Loucy (cell line): ENCODE measurements at regions not wholly inside any gene's neighbourhood (a gene's known extent, or its start where the extent isn't known, plus 50 kb on each side); places are given as distances from the start of the nearest gene placed in this dataset.

Experiments
- H2AFZ ChIP-seq: fragments of 200-600 bp; sonication (generic); 2 replicates; pipeline ENCODE4 v1.6.0; 2016; ENCODE audit warnings: antibody characterized with exemption, mild to moderate bottlenecking, low read length, moderate library complexity
- H3F3A ChIP-seq: fragments of 200-600 bp; 2 replicates; pipeline ENCODE4 v1.6.0; 2016; ENCODE audit warnings: antibody characterized with exemption, low read depth, mild to moderate bottlenecking
- H3K27me3 ChIP-seq: fragments of 200-600 bp; sonication (generic); 2 replicates; pipeline ENCODE4 v1.6.1; 2014; ENCODE audit warnings: low read length, mild to moderate bottlenecking; ENCODE audit not compliant: insufficient read depth, poor library complexity, severe bottlenecking
- H3K36me3 ChIP-seq: fragments of 200-600 bp; sonication (generic); 2 replicates; pipeline ENCODE4 v1.6.1; 2016; ENCODE audit warnings: low read length; ENCODE audit not compliant: insufficient read depth
- H3K4me1 ChIP-seq: fragments of 200-600 bp; sonication (generic); 2 replicates; pipeline ENCODE4 v1.5.1; 2014; ENCODE audit warnings: low read length, mild to moderate bottlenecking; ENCODE audit not compliant: insufficient read depth, poor library complexity, severe bottlenecking
- H3K4me2 ChIP-seq: fragments of 200-600 bp; sonication (generic); 2 replicates; pipeline ENCODE4 v1.6.0; 2014; ENCODE audit warnings: antibody characterized with exemption, low read length, low read depth, mild to moderate bottlenecking; ENCODE audit not compliant: poor library complexity, severe bottlenecking
- H3K4me3 ChIP-seq: fragments of 200-600 bp; sonication (generic); 2 replicates; pipeline ENCODE4 v1.5.1; 2014; ENCODE audit warnings: low read length, mild to moderate bottlenecking, mixed read lengths; ENCODE audit not compliant: poor library complexity, severe bottlenecking
- H3K79me2 ChIP-seq: fragments of 200-600 bp; sonication (generic); 2 replicates; pipeline ENCODE4 v1.6.1; 2014; ENCODE audit warnings: low read length; ENCODE audit not compliant: insufficient read depth
- H3K9ac ChIP-seq: fragments of 200-600 bp; sonication (generic); 2 replicates; pipeline ENCODE4 v1.6.0; 2014; ENCODE audit warnings: mild to moderate bottlenecking, low read depth, low read length, moderate library complexity; ENCODE audit not compliant: poor library complexity, severe bottlenecking
- H3K9me2 ChIP-seq: fragments of 200-600 bp; sonication (generic); replicated peaks from 2 replicates; pipeline ENCODE4 v1.6.1; 2016; ENCODE audit warnings: low read depth, low read length, mixed read lengths
- H3K9me3 ChIP-seq: fragments of 200-600 bp; sonication (generic); 2 replicates; pipeline ENCODE4 v1.6.1; 2014; ENCODE audit warnings: mild to moderate bottlenecking, antibody characterized with exemption, low read length, low read depth; ENCODE audit not compliant: insufficient read depth
- H4K20me1 ChIP-seq: fragments of 200-600 bp; sonication (generic); 2 replicates; pipeline ENCODE4 v1.6.0; 2014; ENCODE audit warnings: antibody characterized with exemption, low read length, mild to moderate bottlenecking; ENCODE audit not compliant: insufficient read depth, poor library complexity, severe bottlenecking
- EZH2phosphoT487 ChIP-seq: fragments of 200-600 bp; IDR thresholded peaks from 2 replicates; pipeline ENCODE4 v1.6.1; 2018; ENCODE audit warnings: antibody characterized with exemption, mild to moderate bottlenecking, moderate library complexity, borderline replicate concordance
- TF ChIP-seq, protein P1 (sequence below): fragments of 200-600 bp; sonication (generic); conservative IDR thresholded peaks from 2 replicates; pipeline ENCODE4 v1.5.1; 2014; ENCODE audit warnings: mild to moderate bottlenecking, antibody characterized with exemption, low read length

DNA sequence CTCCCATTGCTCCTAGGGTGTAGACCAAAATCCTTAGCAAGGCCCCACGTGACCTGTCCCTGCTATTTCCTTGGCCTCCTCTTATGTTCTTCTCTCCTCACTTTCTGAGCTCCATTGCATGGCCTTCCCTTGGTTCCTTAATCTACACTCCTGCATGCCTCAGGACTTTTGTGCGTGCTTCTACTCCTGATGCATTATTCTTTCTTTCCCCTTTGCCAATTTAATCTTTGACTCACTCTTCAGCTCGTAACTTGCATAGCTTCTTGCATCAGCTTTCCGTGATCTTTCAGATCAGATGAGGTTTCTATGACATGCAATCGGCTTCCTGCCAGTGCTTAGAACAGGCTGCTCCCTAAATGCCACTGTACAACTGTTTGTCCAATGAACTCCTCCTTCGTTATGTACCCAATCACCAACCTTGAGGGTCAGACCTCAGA, 261.6 kb upstream of the CADM1 start:
- no peaks in the 10 kb centered on the region for H3K27me3 ChIP-seq
- no peaks in the 10 kb centered on the region; the same call in 1 of the 2 replicates for H3K9me3 ChIP-seq
- no peaks in the 10 kb centered on the region for H3F3A ChIP-seq
- H3K79me2 ChIP-seq: no peaks in the 10 kb centered on the region
- no peaks in the 10 kb centered on the region for H3K36me3 ChIP-seq
- TF ChIP-seq EZH2phosphoT487: no peak
- TF ChIP-seq, protein P1, sequence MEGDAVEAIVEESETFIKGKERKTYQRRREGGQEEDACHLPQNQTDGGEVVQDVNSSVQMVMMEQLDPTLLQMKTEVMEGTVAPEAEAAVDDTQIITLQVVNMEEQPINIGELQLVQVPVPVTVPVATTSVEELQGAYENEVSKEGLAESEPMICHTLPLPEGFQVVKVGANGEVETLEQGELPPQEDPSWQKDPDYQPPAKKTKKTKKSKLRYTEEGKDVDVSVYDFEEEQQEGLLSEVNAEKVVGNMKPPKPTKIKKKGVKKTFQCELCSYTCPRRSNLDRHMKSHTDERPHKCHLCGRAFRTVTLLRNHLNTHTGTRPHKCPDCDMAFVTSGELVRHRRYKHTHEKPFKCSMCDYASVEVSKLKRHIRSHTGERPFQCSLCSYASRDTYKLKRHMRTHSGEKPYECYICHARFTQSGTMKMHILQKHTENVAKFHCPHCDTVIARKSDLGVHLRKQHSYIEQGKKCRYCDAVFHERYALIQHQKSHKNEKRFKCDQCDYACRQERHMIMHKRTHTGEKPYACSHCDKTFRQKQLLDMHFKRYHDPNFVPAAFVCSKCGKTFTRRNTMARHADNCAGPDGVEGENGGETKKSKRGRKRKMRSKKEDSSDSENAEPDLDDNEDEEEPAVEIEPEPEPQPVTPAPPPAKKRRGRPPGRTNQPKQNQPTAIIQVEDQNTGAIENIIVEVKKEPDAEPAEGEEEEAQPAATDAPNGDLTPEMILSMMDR: no peak
- no peak overlapping the region for H2AFZ ChIP-seq
- H3K4me3 ChIP-seq: no peak overlapping the region
- H3K9me2 ChIP-seq: no peaks in the 10 kb centered on the region
- no peak overlapping the region for H3K4me2 ChIP-seq
- no peaks in the 10 kb centered on the region for H4K20me1 ChIP-seq
- H3K4me1 ChIP-seq: no peaks in the 10 kb centered on the region
- no peak overlapping the region for H3K9ac ChIP-seq

DNA sequence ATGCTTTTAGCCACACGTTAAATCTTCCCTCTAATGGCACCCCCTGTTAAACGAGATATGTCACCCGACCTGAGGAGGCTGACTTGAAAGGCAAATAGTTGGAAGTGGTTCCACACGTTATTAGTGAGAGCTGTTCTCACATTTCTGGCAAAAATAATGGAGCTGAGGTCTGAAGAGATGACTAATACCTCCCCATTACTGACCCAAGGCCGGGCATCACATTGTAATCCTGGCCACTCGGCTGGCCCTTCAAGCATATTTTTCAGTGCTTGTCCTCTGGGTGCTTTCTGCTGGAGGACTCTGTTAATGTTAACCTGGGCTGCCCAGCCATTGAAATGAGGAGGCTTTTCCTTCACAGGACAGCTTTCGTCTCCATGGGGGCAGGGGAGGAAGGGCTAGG, 260.0 kb upstream of the CADM1 start:
- Histone ChIP-seq H3K79me2 (no peaks in the 10 kb centered on the region), H3K9me2 (no peaks in the 10 kb centered on the region), H3K9me3 (no peaks in the 10 kb centered on the region; the same call in 1 of the 2 replicates), H3K36me3 (no peaks in the 10 kb centered on the region), H3K4me3 (no peak overlapping the region), H3K4me2 (no peak overlapping the region), H3K9ac (no peak overlapping the region), H2AFZ (no peak overlapping the region), H3K4me1 (no peaks in the 10 kb centered on the region), H4K20me1 (no peaks in the 10 kb centered on the region), H3F3A (no peaks in the 10 kb centered on the region), H3K27me3 (no peaks in the 10 kb centered on the region)
- TF ChIP-seq, protein P1: no peak
- no peak for TF ChIP-seq EZH2phosphoT487

DNA sequence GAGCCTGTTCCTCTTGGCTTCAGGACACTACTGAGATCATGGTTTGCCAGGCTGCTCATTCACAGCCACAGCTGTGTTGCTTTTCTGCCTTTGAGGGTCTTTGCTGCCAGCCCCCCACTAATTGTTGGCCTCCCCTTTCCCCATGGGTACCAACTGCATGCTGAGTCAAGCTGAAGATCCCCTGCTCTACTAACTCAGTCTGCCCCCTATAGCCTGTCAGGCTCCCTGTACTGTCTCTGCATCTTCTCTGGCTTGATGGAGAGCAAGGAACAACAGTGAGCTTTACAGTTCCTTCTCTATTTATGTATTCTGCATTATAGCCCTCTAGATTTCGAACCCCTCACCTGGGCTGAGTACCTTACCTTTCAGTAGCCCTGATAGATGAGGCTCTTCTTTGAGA, 257.6 kb upstream of the CADM1 start:
- Histone ChIP-seq H3K4me1 (no peaks in the 10 kb centered on the region), H2AFZ (no peak overlapping the region)

More for the DNA sequence above, 257.6 kb upstream of the CADM1 start:
- Histone ChIP-seq H3K4me2 (no peak overlapping the region), H3F3A (no peaks in the 10 kb centered on the region), H3K79me2 (no peaks in the 10 kb centered on the region), H3K9me2 (no peaks in the 10 kb centered on the region), H4K20me1 (no peaks in the 10 kb centered on the region), H3K4me3 (no peak overlapping the region), H3K27me3 (no peaks in the 10 kb centered on the region), H3K9ac (no peak overlapping the region), H3K9me3 (no peaks in the 10 kb centered on the region; the same call in 1 of the 2 replicates), H3K36me3 (no peaks in the 10 kb centered on the region)
- TF ChIP-seq, protein P1: no peak
- TF ChIP-seq EZH2phosphoT487: no peak
